HCT116 (cell line): ENCODE measurements at regions not wholly inside any gene's neighbourhood (a gene's known extent, or its start where the extent isn't known, plus 50 kb on each side); places are given as distances from the start of the nearest gene placed in this dataset.

Source experiments
- ATAC-seq: fragments of 200-7000 bp; cut with Tn5 transposase; 2 replicates; pipeline ENCODE4 v1.9.1; 2020; ENCODE audit warnings: mild to moderate bottlenecking, moderate library complexity
- BruUV-seq: library from RNA; stranded (reverse); fragments of 400-500 nt; replicated peaks from 2 replicates; lab custom pipeline; 2021; lab: Mats Ljungman, UMichigan
- CTCF ChIA-PET: fragments of 300-600 bp; sonication (Branson Sonifier 250); formaldehyde crosslinking; loops from one replicate; lab custom pipeline; 2021; ENCODE audit warnings: antibody characterized with exemption; lab: Charles Lee
- POLR2A ChIA-PET: fragments of 300-600, 350-600 bp; sonication (Branson Sonifier 250); formaldehyde crosslinking; loops from one replicate; lab custom pipeline; 2021; ENCODE audit warnings: antibody characterized with exemption; lab: Charles Lee
- RAD21 ChIA-PET, 2 experiments: fragments of 300-600 bp; sonication (Branson Sonifier 250); formaldehyde crosslinking; loops; one replicate each; lab custom pipeline; 2023; ENCODE audit warnings: low total read pairs in 2 of 2; ENCODE audit not compliant: uncharacterized antibody in 2 of 2, unreplicated experiment in 2 of 2, low non-redundant PET in 1 of 2; lab: Charles Lee
- DNase-seq: peaks from one replicate; pipeline ENCODE4 v3.0.0-alpha.2; 2010; ENCODE audit warnings: low read depth, low spot score
- H2AFZ ChIP-seq: fragments of 200-600 bp; shearing (Covaris generic), sonication (generic); 2 replicates; pipeline ENCODE4 v1.6.1; 2017; ENCODE audit warnings: low read depth, mixed run types, mixed read lengths, antibody characterized with exemption, low read length; ENCODE audit not compliant: poor library complexity, severe bottlenecking
- H3K27ac ChIP-seq: 2 replicates; pipeline ENCODE4 v1.5.1; 2012; ENCODE audit warnings: low read depth, low read length
- H3K27me3 ChIP-seq: fragments of 200-600 bp; sonication (generic); 2 replicates; pipeline ENCODE4 v1.6.1; 2016; ENCODE audit warnings: mixed run types, low read length, mixed read lengths; ENCODE audit not compliant: insufficient read depth
- H3K36me3 ChIP-seq, 2 experiments: fragments of 200-500 bp in 1 of 2; fragments of 200-600 bp in 1 of 2; sonication (Bioruptor generic) in 1 of 2; sonication (generic) in 1 of 2; 2 replicates each; pipeline versions ENCODE4 v1.5.1 to v1.6.1; 2014 to 2016; ENCODE audit warnings: low read length in 2 of 2, inconsistent platforms in 1 of 2, mixed read lengths in 1 of 2, mixed run types in 1 of 2; ENCODE audit not compliant: insufficient read depth in 2 of 2, control insufficient read depth in 1 of 2
- H3K4me1 ChIP-seq, 2 experiments: fragments of 200-600 bp in 1 of 2; sonication (generic) in 1 of 2; 2 replicates each; pipeline versions ENCODE4 v1.5.1 to v1.6.1; 2012 to 2017; ENCODE audit warnings: low read length in 2 of 2, inconsistent platforms in 1 of 2, mild to moderate bottlenecking in 1 of 2, mixed read lengths in 1 of 2, mixed run types in 1 of 2, moderate library complexity in 1 of 2; ENCODE audit not compliant: insufficient read depth in 2 of 2, control insufficient read depth in 1 of 2
- H3K4me2 ChIP-seq: fragments of 200-600 bp; sonication (generic); 2 replicates; pipeline ENCODE4 v1.6.1; 2017; ENCODE audit warnings: mixed run types, low read length, mixed read lengths
- H3K4me3 ChIP-seq, 2 experiments: fragments of 200-600 bp in 1 of 2; sonication (generic) in 1 of 2; replicated peaks in 1 of 2; 2 replicates each; pipeline ENCODE4 v1.5.1; 2011 to 2016; ENCODE audit warnings: low read length in 2 of 2, control low read depth in 1 of 2, low read depth in 1 of 2, mild to moderate bottlenecking in 1 of 2, mixed read lengths in 1 of 2, mixed run types in 1 of 2
- H3K79me2 ChIP-seq: fragments of 200-600 bp; sonication (generic); 2 replicates; pipeline ENCODE4 v1.6.1; 2017; ENCODE audit warnings: mild to moderate bottlenecking, mixed run types, low read length, moderate library complexity, mixed read lengths; ENCODE audit not compliant: insufficient read depth
- H3K9ac ChIP-seq: fragments of 200-600 bp; sonication (generic); 2 replicates; pipeline ENCODE4 v1.6.1; 2016; ENCODE audit warnings: low read length, mixed read lengths
- H3K9me2 ChIP-seq: fragments of 200-600 bp; sonication (generic), shearing (Covaris generic); 2 replicates; pipeline ENCODE4 v1.6.1; 2017; ENCODE audit warnings: mixed run types, mild to moderate bottlenecking, moderate library complexity; ENCODE audit not compliant: insufficient read depth
- H3K9me3 ChIP-seq, 2 experiments: fragments of 200-500 bp in 1 of 2; fragments of 200-600 bp in 1 of 2; sonication (Bioruptor generic) in 1 of 2; sonication (generic) in 1 of 2; 2 replicates each; pipeline ENCODE4 v1.6.1; 2014 to 2017; ENCODE audit warnings: low read length in 2 of 2, mixed read lengths in 2 of 2, inconsistent platforms in 1 of 2, low read depth in 1 of 2, mild to moderate bottlenecking in 1 of 2, mixed run types in 1 of 2, moderate library complexity in 1 of 2; ENCODE audit not compliant: control insufficient read depth in 1 of 2, insufficient read depth in 1 of 2
- H4K20me1 ChIP-seq: fragments of 200-600 bp; sonication (generic), shearing (Covaris generic); 2 replicates; pipeline ENCODE4 v1.6.1; 2017; ENCODE audit warnings: mixed run types, mild to moderate bottlenecking, moderate library complexity; ENCODE audit not compliant: insufficient read depth
- CEBPB ChIP-seq: IDR thresholded peaks from 2 replicates; pipeline ENCODE4 v1.6.1; 2012; ENCODE audit warnings: low read depth
- CTCF ChIP-seq, 3 experiments: fragments of 200-600 bp in 1 of 3; sonication (generic) in 1 of 3; IDR thresholded peaks in 2 of 3; conservative IDR thresholded peaks in 1 of 3; 2 replicates each; pipeline ENCODE4 v1.5.1; 2012 to 2017; ENCODE audit warnings: low read depth in 2 of 3, low read length in 2 of 3, antibody characterized with exemption in 1 of 3, borderline replicate concordance in 1 of 3, control low read depth in 1 of 3, mild to moderate bottlenecking in 1 of 3, mixed read lengths in 1 of 3, mixed run types in 1 of 3, moderate library complexity in 1 of 3; ENCODE audit not compliant: insufficient read depth in 1 of 3
- EGR1 ChIP-seq: IDR thresholded peaks from 2 replicates; pipeline ENCODE4 v1.6.1; 2012; ENCODE audit warnings: low read depth
- EZH2phosphoT487 ChIP-seq: fragments of 200-600 bp; IDR thresholded peaks from 2 replicates; pipeline ENCODE4 v1.6.1; 2018; ENCODE audit warnings: antibody characterized with exemption, borderline replicate concordance
- JUND ChIP-seq: IDR thresholded peaks from 2 replicates; pipeline ENCODE4 v1.6.1; 2012
- POLR2A ChIP-seq: IDR thresholded peaks from 2 replicates; pipeline ENCODE4 v1.7.0; 2011; ENCODE audit warnings: borderline replicate concordance; ENCODE audit not compliant: insufficient read depth, insufficient read length; ENCODE audit errors: extremely low read depth
- POLR2AphosphoS5 ChIP-seq: IDR thresholded peaks from 2 replicates; pipeline ENCODE4 v1.6.1; 2011; ENCODE audit warnings: mild to moderate bottlenecking, low read depth, low read length, moderate library complexity
- RAD21 ChIP-seq: IDR thresholded peaks from 2 replicates; pipeline ENCODE4 v1.6.1; 2012; ENCODE audit warnings: low read depth, mild to moderate bottlenecking
- SRF ChIP-seq: IDR thresholded peaks from 2 replicates; pipeline ENCODE4 v1.6.1; 2012; ENCODE audit warnings: low read depth
- TCF7L2 ChIP-seq: IDR thresholded peaks from 2 replicates; pipeline ENCODE4 v1.7.0; 2011; ENCODE audit warnings: borderline replicate concordance, inconsistent platforms; ENCODE audit not compliant: insufficient read depth, insufficient read length; ENCODE audit errors: extremely low read depth
- ZNF274 ChIP-seq: fragments of 200-500 bp; sonication (Bioruptor generic); IDR thresholded peaks from 2 replicates; pipeline ENCODE4 v1.6.1; 2014; ENCODE audit warnings: mild to moderate bottlenecking, low read depth, low read length, inconsistent platforms
- intact Hi-C: fragments of 100-400 bp; cut with micrococcal nuclease; formaldehyde crosslinking; loops from 2 replicates; pipeline ENCODE4 v1.10.0; 2022

DNA sequence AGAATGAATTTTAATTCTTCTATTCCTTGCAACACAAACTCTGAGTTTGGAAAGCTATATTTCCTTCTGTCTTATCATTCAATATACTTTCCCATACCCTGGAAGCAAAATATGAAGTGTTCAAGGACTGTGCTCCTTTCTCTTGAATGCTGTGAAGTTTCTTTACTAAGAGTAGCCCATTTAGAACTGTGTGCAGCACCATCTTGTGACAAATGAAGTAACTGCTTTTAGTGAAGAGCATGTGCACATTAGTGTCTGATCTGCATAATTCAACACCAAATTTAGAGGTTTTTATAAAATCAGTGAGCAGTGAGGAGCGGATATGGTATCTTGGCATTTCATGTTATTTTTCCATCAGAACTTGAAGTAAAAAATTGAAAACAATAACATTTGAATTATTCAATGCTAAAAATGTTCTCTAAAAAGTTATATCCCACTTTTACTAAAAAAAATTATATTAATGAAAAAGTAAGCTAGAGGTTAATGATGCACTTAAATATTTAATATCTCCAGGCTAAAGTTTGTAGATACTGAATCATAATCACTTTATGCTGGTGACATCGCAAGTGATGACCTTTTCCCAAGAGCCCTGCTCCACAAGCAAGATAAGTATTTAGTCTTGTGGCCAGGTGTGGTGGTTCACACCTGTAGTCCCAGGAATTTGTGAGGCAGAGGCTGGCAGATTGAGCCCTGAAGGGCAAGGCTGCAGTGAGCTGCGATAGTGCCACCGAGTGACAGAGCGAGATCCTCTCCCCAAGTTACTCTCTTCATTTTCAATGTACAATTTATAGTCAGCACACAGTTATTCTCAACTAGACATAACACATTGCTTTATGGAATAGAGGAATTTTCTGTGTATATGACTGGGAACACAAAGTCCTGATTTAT, 108.8 kb upstream of the PCLO start:
- CTCF ChIA-PET: interaction anchor here (1.1 kb wide), 1 partner anchor 531 kb away, joined by 3 read pairs; no protein-coding TSS in a partner anchor
- Histone ChIP-seq H3K36me3 (no peaks in the 10 kb centered on the region), H3K4me1 (no peaks in the 10 kb centered on the region), H3K9me2 (no peaks in the 10 kb centered on the region), H3K4me2 (no peak overlapping the region), H3K9ac (no peak overlapping the region), H3K9me3 (no peaks in the 10 kb centered on the region), H2AFZ (no peak overlapping the region)
- intact Hi-C loops: loop anchor here (1.0 kb wide), 2 partner anchors 461 to 531 kb away; no protein-coding TSS in a partner anchor
- RAD21 ChIA-PET: no interaction called here
- TF ChIP-seq CTCF (IDR thresholded peaks at IDR 0.05 in 2 of 3, conservative IDR thresholded peaks at IDR 0.05 in 1 of 3; ENCODE audit: borderline replicate concordance in 1 of 3, insufficient read depth in 1 of 3, low read depth in 2 of 3, low read length in 2 of 3) (peak; percentile 41 to 61 (median 51); a peak in 4 of 6 replicates), RAD21 (peak; percentile 73), JUND (no peak)
- TF ChIP-seq, all 23 proteins: peak for 2
- peak; percentile 26 for DNase-seq
- Histone ChIP-seq H4K20me1 (no peaks in the 10 kb centered on the region), H3K27ac (no peak overlapping the region), H3K27me3 (no peaks in the 10 kb centered on the region), H3K4me3 (no peak overlapping the region), H3K79me2 (no peaks in the 10 kb centered on the region)
- ATAC-seq: peak; percentile 85
- BruUV-seq: no TSS peak
- POLR2A ChIA-PET: no interaction called here

DNA sequence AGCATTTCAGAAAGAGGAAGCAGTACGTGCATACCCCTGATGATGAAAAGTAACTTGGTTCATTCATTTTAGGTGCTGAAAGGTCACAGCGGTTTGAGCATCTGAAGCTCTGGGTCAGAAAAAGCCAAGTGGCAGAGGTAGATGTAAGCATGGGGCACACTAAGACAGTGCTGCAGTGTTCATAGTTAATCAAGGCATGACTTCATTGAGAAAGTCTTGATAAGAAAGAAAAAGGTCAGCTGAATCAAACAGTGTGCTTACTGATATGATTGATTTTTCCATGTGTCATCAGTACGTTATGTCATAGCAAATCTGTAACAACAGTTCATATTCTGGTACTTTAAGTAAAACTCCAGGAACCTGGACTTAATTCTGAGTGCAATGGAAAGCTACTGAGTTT, 107.7 kb upstream of the PCLO start:
- Histone ChIP-seq H3K4me2 (no peak overlapping the region), H3K4me1 (no peaks in the 10 kb centered on the region), H3K27ac (no peak overlapping the region), H3K9ac (no peak overlapping the region), H3K79me2 (no peaks in the 10 kb centered on the region), H3K4me3 (no peak overlapping the region), H2AFZ (no peak overlapping the region), H3K9me3 (no peaks in the 10 kb centered on the region), H3K27me3 (no peaks in the 10 kb centered on the region), H3K36me3 (no peaks in the 10 kb centered on the region), H4K20me1 (no peaks in the 10 kb centered on the region), H3K9me2 (no peaks in the 10 kb centered on the region)
- DNase-seq: no peak
- ChIA-PET RAD21 (no interaction called here), CTCF (interaction anchor here (1.1 to 1.8 kb wide), 2 partner anchors 459 to 530 kb away, joined by 3 to 5 read pairs; no protein-coding TSS in a partner anchor), POLR2A (no interaction called here)
- intact Hi-C loops: no loop called here
- no peak for ATAC-seq
- BruUV-seq: no TSS peak
- TF ChIP-seq CEBPB (no peak), POLR2AphosphoS5 (no peak), SRF (no peak), TCF7L2 (no peak), ZNF274 (no peak), EGR1 (no peak), CTCF (IDR thresholded peaks at IDR 0.05 in 2 of 3, conservative IDR thresholded peaks at IDR 0.05 in 1 of 3; ENCODE audit: borderline replicate concordance in 1 of 3, insufficient read depth in 1 of 3, low read depth in 2 of 3, low read length in 2 of 3) (no peak), EZH2phosphoT487 (no peak), JUND (no peak), POLR2A (no peak)
